ENCODE measurements at regions not wholly inside any gene's neighbourhood (a gene's known extent, or its start where the extent isn't known, plus 50 kb on each side); places are given as distances from the start of the nearest gene placed in this dataset.
"Not testable (repeated sequence)": the region's sequence is repeated elsewhere in the genome, so short reads cannot be mapped to it uniquely, and the experiment has no call there.

DNA sequence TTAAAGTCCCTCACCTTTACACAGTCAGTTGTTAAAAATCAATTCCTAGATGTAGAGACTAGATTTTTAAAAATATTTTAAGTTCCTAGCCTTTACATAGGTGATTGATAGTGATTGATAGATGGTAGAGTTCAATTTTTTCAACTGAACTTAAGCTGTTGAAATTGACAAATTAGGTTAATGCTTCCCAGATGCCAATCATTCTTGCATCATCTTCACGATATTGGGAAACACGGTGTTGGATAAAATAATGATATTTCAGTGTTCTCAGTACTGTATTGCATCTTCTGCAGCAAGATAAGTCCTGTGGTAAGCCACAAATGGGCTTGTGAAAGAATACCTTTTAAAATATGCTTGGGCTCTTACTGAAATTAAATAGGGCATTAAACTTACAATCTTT is 667.6 kb downstream of the STK39 start:
- no peak for DNase-seq

GRCh38 chr2:167575276-167575675 is 672.1 kb downstream of the STK39 start:
- no peak for DNase-seq

GRCh38 chr2:167572883-167573619 is 674.3 kb downstream of the STK39 start:
- no peak for DNase-seq

DNA sequence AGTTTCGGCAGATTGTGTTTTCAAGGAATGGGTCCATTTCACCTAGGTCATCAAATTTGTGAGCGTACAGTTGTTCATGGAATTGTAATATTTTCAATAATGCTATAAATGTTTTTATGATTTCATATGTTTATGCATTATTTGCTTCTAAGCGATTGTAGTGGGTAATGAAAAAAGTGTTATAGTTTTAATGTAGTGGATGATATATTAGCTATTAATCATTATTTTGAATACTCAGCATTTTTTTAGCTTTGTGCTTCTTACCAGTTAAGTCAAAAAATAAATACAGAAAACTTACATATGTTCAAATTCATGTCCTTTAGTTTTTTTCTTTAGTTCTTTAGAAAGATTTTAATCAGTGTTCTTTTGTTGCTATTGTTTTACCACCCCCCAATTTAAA is 677.0 kb downstream of the STK39 start:
- no peak for DNase-seq

GRCh38 chr2:167563885-167564619 is 675.8 kb downstream of the XIRP2 start:
- not testable (repeated sequence) for DNase-seq

GRCh38 chr2:167558272-167558991 is 670.2 kb downstream of the XIRP2 start:
- DNase-seq = not testable (repeated sequence)

DNA sequence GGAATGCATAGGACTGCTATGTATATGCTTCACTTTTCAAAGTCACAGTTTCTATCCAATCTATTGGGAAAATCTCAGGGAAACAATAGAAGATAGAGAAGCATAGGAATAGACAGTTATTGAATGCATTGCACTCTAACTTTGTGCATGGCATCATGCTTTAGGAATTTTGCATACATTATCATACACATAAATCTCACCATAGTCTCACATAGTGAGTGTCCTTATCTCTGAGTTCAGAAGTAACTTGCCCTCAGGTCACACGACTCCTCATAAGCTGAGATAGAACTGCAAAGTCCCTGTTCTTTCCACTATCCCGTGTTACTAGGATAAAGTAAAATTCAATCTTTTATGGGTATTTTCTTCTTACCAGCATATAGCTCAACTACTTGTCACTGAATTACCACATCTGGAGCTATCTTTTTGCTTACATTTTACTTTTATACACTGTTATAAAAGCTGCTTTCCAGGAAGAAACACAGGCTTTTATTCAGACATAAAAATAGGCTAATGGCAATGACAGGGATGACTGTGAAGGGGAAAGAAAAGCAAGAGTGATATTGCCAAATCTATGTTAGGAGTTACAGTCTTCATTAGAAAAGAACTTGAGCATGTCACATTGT is 666.9 kb downstream of the XIRP2 start:
- DNase-seq = no peak

GRCh38 chr2:167553635-167554034 is 665.4 kb downstream of the XIRP2 start:
- DNase-seq = no peak

- DNase-seq = no peak
These were observed 663.1 kb downstream of the XIRP2 start for GRCh38 chr2:167551416-167551815.

DNA sequence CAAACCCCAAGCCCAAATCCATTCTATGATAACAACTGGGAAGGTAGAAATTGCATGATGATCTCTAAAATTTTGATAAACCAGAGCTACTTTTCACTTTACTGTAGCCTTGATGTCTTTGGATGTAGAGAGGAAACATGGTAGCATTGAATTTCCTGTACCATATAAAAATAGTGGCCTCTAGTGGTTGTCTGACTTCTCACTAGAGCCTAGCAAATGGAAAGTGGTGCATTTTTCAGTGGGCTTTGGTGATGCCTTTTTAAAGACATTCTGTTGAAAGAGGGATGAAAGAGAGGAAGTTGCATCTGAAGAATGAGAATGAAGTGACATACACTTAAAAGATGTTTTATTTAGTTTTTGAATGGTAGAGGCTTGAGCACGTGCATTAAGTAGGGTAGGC is 662.2 kb downstream of the XIRP2 start:
- no peak for DNase-seq

DNA sequence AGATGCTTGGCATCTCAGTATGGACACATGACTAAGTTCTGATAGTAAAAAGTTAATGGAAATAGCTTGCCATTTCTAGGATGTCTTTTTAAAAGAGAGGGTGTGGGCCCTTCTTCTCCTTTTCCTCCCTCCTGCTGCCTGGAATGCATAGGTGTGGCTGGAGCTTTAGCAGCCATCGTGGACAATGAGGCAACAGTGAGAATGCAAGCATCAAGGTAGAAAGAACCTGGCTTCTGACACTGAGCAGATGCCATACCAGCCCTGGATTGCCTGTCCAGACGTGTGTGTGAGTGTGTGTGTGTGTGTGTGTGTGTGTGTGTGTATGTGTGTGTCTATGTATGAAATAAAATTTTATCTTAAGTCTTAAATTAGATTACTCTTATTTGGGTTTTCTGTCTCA is 660.1 kb downstream of the XIRP2 start:
- no peak for DNase-seq

DNA sequence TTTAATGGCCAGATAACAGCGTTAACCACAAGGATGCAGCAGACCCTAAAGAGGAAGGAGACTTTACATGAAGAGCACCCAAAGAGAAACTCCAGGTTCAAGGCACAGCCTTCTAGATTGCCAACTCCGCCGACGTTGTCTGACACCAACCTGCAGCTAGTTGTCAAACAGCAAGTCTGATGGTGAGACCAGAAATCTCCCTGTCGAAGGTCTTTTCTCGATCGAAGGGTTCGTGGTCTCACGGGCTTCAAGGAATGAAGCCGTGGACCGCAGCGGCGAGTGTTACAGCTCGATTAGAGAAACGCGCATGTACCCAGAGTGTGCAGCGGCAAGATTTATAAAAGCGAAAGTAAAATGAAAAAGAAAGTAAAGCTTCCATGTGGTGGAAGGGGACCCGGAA is 656.3 kb downstream of the XIRP2 start:
- no peak for DNase-seq

DNA sequence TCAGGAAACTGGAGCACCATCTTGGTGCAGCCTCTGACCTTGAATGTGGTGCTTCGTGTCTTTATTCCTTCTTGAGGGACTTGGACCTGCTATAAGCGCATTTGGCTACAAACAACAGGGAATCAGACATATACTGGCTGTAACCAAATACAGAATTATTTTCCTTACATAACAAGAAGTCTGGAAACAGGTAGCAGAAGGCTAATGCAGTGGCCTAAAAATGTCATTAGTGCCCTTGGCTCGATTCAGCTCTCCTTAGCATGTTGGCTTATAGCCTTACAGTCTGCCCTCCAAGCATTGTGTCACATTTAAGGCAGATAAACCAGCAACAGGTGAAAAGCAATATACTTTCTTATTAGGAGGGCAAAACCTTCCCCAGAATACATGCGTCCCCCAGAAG is 655.4 kb downstream of the XIRP2 start:
- no peak for DNase-seq

DNA sequence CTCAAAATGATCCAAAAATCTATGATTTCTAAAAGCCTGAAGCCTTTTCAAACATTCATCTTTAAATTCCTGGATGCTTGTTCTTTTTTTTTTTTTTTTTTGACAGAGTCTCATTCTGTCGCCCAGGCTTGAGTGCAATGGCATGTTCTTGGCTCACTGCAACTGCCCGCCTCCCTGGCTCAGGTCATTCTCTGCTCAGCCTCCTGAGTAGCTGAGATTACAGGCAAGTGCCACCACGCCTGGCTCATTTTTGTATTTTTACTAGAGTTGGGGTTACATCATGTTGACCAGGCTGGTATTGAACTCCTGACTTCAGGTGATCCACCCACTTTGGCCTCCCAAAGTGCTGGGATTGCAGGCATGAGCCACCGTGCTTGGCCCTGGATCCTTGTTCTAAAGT is 649.5 kb downstream of the XIRP2 start:
- no peak for DNase-seq

GRCh38 chr2:167534443-167534842 is 646.2 kb downstream of the XIRP2 start:
- DNase-seq = no peak

DNA sequence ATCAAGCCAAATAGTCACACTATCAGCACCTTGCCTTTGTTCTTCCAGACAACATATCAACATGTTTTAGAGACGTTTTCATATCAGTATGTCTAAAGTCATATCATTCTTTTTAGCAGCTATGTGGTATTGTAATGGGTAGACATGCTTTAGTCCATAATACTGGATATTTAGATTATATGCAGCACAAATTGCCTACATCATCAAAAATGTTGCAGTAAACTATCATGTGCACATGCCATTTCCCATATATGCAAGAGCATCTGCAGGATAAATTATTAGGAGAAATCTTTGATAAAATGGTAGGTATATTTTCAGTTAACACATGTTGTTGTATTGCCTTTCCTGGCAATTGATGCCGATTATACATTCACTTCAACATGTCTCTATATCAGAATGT is 636.5 kb downstream of the XIRP2 start:
- DNase-seq = no peak

- DNase-seq = no peak
These were observed 621.9 kb downstream of the XIRP2 start for GRCh38 chr2:167510071-167510759.

GRCh38 chr2:167509586-167509985 is 621.3 kb downstream of the XIRP2 start:
- no peak for DNase-seq

DNA sequence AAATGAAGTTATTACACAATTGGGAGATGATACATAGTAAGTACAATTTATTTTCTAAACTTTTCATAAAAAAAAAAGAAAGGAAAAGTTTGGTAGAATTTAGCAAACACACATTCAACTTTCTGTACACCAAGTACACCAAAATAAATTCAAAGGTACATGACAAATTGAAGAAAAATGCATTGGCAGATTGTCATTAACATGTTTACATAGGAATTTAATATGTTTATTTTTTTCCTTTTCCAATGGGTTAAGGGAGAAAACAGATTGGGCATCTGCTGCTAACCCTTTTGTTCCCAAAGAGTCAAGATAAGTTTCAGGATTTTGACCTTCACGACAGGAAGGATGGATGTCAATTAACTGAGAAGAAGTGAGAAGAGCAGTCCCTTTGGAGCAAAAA is 620.4 kb downstream of the XIRP2 start:
- no peak for DNase-seq

GRCh38 chr2:167506395-167506794 is 618.1 kb downstream of the XIRP2 start:
- no peak for DNase-seq

DNA sequence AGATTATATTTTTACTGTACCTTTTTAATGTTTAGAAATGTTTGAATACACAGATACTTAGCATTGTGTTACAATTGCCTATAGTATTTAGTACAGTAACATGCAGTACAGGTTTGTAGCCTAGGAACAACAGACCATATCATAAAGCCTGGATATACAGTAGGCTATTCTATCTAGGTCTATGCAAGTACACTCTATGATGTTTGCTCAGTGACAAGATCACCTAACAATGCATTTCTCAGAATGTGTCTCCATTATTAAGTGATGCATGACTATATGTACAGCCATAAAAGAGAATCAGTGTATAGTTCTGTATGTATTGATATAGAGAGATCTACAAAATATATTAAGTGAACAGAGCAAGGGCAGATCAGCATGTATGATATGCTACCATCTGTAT is 616.4 kb downstream of the XIRP2 start:
- DNase-seq = no peak

DNA sequence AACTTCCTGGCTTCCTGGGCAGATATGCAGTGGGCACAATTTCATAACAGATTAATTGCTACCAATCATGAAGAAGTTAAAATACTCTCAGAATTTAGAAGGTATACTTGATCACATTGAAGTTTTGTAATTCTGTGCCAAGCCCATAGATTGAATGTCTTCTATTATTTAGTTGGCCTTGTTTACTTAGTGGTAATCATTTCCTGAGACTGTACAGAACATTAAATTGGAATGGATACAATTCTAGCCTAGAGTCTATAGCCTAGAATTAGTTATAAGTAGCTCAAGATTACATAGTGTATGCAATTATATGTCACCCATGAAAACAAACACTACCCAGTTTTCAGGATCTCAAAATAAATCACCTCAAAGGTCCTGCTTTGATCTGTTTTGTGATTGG is 615.8 kb downstream of the XIRP2 start:
- DNase-seq = no peak

GRCh38 chr2:167501618-167502017 is 613.3 kb downstream of the XIRP2 start:
- DNase-seq = no peak

Data from suppressor macrophage (primary cell).